Heart left ventricle (tissue), 13 donors: ENCODE measurements at regions not wholly inside any gene's neighbourhood (a gene's known extent, or its start where the extent isn't known, plus 50 kb on each side); places are given as distances from the start of the nearest gene placed in this dataset.

ENCODE experiments used
- CTCF ChIP-seq, 12 donors: fragments of 200-600 bp; sonication (generic) in 4 of 12; IDR thresholded peaks; one replicate each; pipeline versions ENCODE4 v1.5.0 to v1.8.0; 2018 to 2022; ENCODE audit warnings: antibody characterized with exemption in 12 of 12, mild to moderate bottlenecking in 5 of 12
- POLR2A ChIP-seq, 2 donors: fragments of 450-650 bp; IDR thresholded peaks; one replicate each; pipeline ENCODE4 v1.6.1; 2017; ENCODE audit warnings: antibody characterized with exemption in 2 of 2, mild to moderate bottlenecking in 2 of 2, moderate library complexity in 2 of 2
- donor health status: ischemic (EF 13 %, LVEDD 7.1; RV severe dilation, severe dysfunction).
- donor health status: DM: no; HTN: yes; CAD: no.
- donor health status: DM: no; HTN: no; CAD: no.
- donor health status: ischemic (EF 25% LVEDD 6.9; RV normal size, moderate dysfunction).
- donor health status: ischemic (EF 25% LVEDD 5.7; RV mildly dilated, moderate dysfunction).
- donor health status: ischemic (EF 35%, LVEDD 5.7; RV mildly dilated, moderate dysfunction).
- donor health status: nonischemic (EF 11% LVEDD 7.7; RV severe dilation, severe dysfunction).
- donor health status: DM: yes; HTN: yes; CAD: no.
- donor health status: PGD.
- donor health status: ischemic (EF 29% LVEDD 5.4; RV normal size, mild dysfunction).
- donor health status: nonischemic (EF 23%, LVEDD 6.1; RV moderate dilation, normal function).

DNA sequence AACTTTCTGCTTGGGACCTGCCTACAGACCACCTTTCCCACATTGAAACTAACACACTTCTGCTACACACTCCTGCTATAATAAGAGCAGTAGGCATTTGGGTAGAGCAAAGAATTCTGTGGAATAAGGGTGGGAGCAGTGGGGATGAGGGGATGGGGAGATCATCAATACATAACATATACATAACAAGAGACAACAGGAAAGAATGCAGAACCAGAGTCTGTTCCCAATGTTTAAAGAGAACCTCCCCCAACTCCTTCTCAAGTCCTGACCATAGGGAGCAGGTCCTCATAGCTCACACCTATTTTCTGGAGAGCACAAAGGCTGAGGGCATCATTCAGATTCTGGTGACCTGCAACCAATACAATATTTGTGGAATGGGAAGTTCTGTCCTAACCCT, 121.6 kb upstream of the BARHL2 start:
- TF ChIP-seq CTCF (IDR thresholded peaks at IDR 0.05) (no peak), POLR2A (IDR thresholded peaks at IDR 0.05) (no peak)
